ENCODE measurements at regions not wholly inside any gene's neighbourhood (a gene's known extent, or its start where the extent isn't known, plus 50 kb on each side); places are given as distances from the start of the nearest gene placed in this dataset.

DNA sequence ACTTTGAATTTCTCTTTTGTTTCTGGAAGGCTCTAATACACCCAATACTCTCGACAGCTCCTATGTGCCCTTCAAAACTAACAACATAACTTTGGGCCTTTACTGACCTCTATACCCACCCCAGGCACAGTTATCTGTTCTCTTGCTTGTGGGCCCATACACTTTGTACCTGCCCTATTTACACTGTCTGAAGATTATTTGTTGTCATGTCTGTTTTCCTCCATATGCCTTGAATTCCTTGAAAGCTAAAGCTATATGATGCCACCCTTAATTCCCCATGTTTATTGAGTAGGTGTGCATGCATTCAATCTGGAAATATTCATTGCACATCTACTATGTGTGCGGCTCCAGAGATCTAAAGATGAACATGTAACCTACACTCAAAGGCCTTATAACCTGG lies 267.6 kb downstream of the PLPP3 start:
- Mint-ChIP-seq H3K27ac (no peak overlapping the region), H3K36me3 (no peaks in the 10 kb centered on the region), H3K4me1 (no peaks in the 10 kb centered on the region), H3K9me3 (no peaks in the 10 kb centered on the region), H3K27me3 (no peaks in the 10 kb centered on the region), H3K4me3 (no peak overlapping the region)
- CTCF ChIA-PET, result no interaction called here
- no peak for DNase-seq

DNA sequence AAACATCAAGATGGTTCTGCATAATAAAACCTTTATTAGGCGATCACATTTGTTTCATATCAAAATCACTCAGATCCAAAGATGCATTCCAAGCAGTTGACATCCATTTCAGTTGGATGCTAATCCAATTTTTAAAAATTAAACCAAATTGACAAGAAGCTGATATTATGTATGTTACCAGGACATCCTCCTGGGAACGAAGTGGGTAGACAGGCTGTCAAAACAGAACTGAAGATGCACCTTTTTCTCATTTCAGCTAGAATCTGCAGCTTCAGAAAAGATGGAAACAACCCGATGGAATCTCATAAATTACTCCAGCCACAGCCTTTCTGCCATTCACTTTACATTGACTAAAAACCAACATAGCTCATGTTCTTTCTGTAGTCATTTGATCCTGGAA lies 268.4 kb downstream of the PLPP3 start:
- DNase-seq, result no peak
- no peak overlapping the region for H3K4me3 Mint-ChIP-seq
- CTCF ChIA-PET, result no interaction called here
- H3K4me1 Mint-ChIP-seq, result no peaks in the 10 kb centered on the region
- H3K27me3 Mint-ChIP-seq, result no peaks in the 10 kb centered on the region
- H3K36me3 Mint-ChIP-seq, result no peaks in the 10 kb centered on the region
- no peak overlapping the region for H3K27ac Mint-ChIP-seq
- no peaks in the 10 kb centered on the region for H3K9me3 Mint-ChIP-seq

DNA sequence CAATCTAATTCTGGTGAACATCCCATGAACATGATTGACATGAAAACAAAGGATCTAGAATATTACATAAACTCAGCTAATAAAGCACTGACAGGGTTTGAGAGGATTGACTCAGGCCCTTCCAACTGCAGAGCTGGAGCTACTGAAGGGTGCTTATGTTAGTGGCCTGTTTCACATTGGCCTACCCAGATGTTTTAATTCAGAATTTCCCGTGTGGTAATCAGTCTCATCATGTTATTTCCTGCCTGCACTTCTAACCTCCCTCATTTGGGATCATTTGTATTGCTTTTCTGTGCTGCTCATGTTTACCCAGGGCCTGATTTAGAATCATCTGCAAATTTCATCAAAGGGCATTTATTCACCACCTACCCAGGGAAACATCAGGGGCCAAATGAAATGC lies 270.3 kb downstream of the PLPP3 start:
- H3K27me3 Mint-ChIP-seq, result no peaks in the 10 kb centered on the region
- CTCF ChIA-PET, result no interaction called here
- DNase-seq, result no peak

DNA sequence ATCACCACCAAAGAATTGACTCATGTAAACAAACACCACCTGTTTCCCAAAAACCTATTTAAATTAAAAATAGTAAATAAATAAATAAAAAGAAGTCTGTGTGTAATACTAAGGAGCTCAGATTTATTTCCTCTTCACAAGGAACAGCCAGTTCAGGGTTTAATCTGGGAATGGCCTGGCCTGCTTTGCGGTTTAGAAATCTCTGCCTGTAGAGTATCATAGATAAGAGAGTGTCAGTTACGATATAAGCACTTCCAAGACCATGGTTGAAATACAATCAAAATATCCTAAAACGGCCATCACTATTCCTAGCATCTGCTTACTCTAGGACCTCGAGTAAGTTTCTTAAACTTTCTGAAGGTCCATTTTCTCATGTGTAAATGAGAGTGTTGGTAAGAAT lies 274.4 kb downstream of the PLPP3 start:
- H3K9me3 Mint-ChIP-seq, result no peaks in the 10 kb centered on the region
- H3K4me1 Mint-ChIP-seq, result no peaks in the 10 kb centered on the region
- H3K27ac Mint-ChIP-seq, result no peak overlapping the region
- CTCF ChIA-PET, result no interaction called here
- H3K27me3 Mint-ChIP-seq, result no peaks in the 10 kb centered on the region
- H3K4me3 Mint-ChIP-seq, result no peak overlapping the region
- no peaks in the 10 kb centered on the region for H3K36me3 Mint-ChIP-seq
- no peak for DNase-seq

More for the DNA sequence above, 270.3 kb downstream of the PLPP3 start:
- no peak overlapping the region for H3K4me3 Mint-ChIP-seq
- H3K27ac Mint-ChIP-seq, result no peak overlapping the region
- H3K9me3 Mint-ChIP-seq, result no peaks in the 10 kb centered on the region
- no peaks in the 10 kb centered on the region for H3K36me3 Mint-ChIP-seq
- H3K4me1 Mint-ChIP-seq, result no peaks in the 10 kb centered on the region

DNA sequence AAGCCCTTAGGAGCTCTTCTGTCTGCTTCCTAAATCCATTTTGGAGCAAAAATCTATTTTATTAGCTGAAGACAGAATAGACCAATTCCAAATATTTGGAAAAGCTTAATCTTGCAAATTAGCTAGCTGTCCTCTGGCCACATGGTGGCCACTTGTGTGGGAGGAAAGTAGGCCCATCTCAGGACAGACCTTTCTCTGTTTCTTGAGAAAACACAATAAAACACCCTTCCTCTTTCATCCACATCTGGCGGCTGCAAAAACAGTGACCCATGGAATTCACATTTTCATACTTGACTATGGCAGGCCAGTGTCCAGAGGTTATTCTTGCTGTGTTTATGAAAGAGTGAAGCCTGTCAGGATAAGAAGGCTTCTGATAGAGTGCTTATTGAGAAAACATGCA lies 275.6 kb downstream of the PLPP3 start:
- no peak overlapping the region for H3K27ac Mint-ChIP-seq
- H3K27me3 Mint-ChIP-seq, result no peaks in the 10 kb centered on the region
- no peak overlapping the region for H3K4me3 Mint-ChIP-seq
- H3K4me1 Mint-ChIP-seq, result no peaks in the 10 kb centered on the region
- no peaks in the 10 kb centered on the region for H3K36me3 Mint-ChIP-seq
- DNase-seq, result no peak
- CTCF ChIA-PET, result no interaction called here
- H3K9me3 Mint-ChIP-seq, result no peaks in the 10 kb centered on the region

DNA sequence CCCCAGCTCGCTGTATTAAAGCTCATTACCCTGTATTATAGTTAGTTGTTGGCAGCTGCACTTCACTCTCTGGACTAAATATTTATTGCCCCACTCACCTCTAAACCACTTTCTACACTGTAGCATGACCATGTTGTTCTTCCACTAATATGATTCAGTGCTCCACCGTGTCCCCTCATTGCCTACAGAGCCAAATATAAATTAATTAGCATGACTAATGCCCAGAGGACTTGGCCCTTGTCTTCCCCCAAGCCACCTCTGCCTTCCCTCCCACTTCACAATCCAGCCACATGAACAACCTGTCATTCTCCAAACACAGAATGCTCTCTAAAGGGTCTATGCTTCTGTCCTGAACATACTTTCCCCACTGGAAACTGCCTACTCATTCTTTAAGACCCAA lies 276.5 kb downstream of the PLPP3 start:
- Mint-ChIP-seq H3K4me1 (no peaks in the 10 kb centered on the region), H3K27ac (no peak overlapping the region), H3K9me3 (no peaks in the 10 kb centered on the region), H3K27me3 (no peaks in the 10 kb centered on the region), H3K4me3 (no peak overlapping the region), H3K36me3 (no peaks in the 10 kb centered on the region)
- no peak for DNase-seq
- CTCF ChIA-PET, result no interaction called here

DNA sequence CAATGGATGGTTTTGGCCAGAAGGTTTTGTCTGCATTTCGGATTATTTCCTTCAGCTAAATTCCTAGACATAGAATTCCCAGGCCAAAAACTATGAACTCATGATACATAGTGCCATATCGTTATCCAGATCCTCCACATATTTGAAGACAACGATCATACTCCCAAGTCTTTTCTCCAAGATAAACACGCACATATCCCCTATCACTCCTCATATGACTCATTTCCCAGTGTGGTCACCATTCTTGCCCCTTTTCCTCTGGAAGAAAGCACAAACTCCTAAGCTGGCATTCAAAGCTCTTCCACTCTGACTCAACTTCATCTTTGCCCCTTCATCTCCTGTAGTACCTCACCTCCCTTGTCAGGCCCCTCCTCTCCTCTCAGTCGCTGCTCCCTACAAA lies 277.6 kb downstream of the PLPP3 start:
- DNase-seq, result no peak
- CTCF ChIA-PET, result no interaction called here

DNA sequence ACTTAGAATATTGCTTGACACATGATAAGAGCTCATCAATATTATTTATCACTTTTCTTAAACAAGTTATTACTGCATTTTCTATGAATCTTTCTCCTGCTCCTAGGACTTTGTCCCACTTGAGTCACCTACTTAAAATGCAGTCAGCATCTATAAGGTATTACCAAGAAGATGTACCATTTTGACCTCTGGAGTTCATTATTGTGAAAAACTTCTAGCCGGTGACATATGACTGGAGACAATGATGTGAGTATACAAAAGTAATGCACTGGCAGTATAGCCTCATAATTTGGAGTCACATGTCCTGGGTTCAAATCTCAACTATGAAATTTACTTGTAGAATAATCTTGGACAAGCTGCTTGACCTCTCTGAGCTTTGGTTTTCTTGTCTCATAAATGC lies 278.5 kb downstream of the PLPP3 start:
- Mint-ChIP-seq H3K4me3 (no peak overlapping the region), H3K4me1 (no peaks in the 10 kb centered on the region), H3K27me3 (no peaks in the 10 kb centered on the region), H3K36me3 (no peaks in the 10 kb centered on the region), H3K9me3 (no peaks in the 10 kb centered on the region), H3K27ac (no peak overlapping the region)
- CTCF ChIA-PET, result interaction anchor here (0.7 kb wide), 1 partner anchor 830 kb away, joined by 3 read pairs; no protein-coding TSS in a partner anchor
- DNase-seq, result no peak

More for the DNA sequence above, 277.6 kb downstream of the PLPP3 start:
- Mint-ChIP-seq H3K36me3 (no peaks in the 10 kb centered on the region), H3K9me3 (no peaks in the 10 kb centered on the region), H3K4me1 (no peaks in the 10 kb centered on the region), H3K27me3 (no peaks in the 10 kb centered on the region), H3K4me3 (no peak overlapping the region), H3K27ac (no peak overlapping the region)

DNA sequence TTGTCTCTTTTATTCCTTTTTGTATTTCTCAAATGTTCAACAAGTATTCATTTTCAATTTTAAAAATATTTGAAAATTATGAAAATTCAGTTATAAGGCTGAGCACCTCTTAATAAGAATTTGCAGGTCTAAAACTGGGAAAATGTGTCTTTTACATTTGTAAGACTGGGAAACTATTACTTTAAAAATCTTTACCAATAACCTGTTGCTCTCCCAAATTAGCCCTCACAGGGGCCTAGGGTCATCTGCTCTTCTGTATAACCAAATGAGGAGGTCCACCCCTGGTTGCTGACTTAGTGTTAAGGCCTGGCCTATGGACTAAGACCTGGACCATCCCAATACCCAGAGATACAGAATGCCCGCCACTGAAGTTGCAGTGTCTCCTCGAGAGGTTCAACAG lies 280.5 kb downstream of the PLPP3 start:
- Mint-ChIP-seq H3K4me3 (no peak overlapping the region), H3K27me3 (no peaks in the 10 kb centered on the region), H3K27ac (no peak overlapping the region), H3K9me3 (no peaks in the 10 kb centered on the region), H3K36me3 (no peaks in the 10 kb centered on the region), H3K4me1 (no peaks in the 10 kb centered on the region)
- no peak for DNase-seq
- CTCF ChIA-PET, result no interaction called here

DNA sequence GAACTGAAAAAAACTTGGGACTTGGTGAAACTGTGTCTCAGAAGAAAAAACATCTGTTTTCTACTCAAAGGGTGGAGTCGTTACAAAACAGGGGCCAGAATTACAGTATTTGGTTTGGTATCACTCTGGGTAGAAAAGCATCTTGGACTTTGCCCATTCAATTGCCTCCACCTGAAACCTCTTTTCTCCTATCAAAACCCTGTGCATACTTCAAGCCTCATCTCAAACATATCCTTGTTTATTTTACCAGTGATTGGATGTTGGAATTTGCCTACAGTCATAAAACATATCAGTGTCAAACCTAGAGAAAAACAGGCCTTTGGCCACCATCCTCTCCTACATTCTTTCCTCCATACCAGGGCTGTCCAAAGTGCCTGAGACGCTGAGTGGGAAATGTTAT lies 281.5 kb downstream of the PLPP3 start:
- no peak overlapping the region for H3K4me3 Mint-ChIP-seq
- H3K4me1 Mint-ChIP-seq, result no peaks in the 10 kb centered on the region
- DNase-seq, result no peak
- CTCF ChIA-PET, result no interaction called here
- no peaks in the 10 kb centered on the region for H3K9me3 Mint-ChIP-seq
- H3K27me3 Mint-ChIP-seq, result no peaks in the 10 kb centered on the region
- H3K36me3 Mint-ChIP-seq, result no peaks in the 10 kb centered on the region
- H3K27ac Mint-ChIP-seq, result no peak overlapping the region

DNA sequence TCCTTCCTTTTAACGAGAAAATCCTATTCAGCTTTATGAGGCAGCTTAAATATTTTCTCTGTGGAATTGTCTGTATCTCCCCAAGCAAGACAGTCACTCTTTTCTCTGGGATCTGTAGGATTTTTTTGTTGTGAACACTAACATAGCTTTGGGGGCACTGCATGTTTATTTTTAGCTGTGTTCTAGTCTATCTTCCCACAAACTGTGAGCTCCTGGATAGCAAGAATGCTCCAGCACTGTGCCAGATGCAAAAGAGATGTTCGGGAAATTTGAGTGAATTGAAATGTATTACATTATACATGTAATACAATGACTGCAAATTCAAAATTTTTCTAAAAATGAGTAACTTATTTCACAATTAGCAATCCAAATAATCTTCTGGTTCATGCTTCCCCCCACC lies 282.2 kb downstream of the PLPP3 start:
- H3K36me3 Mint-ChIP-seq, result no peaks in the 10 kb centered on the region
- no peaks in the 10 kb centered on the region for H3K27me3 Mint-ChIP-seq

DNA sequence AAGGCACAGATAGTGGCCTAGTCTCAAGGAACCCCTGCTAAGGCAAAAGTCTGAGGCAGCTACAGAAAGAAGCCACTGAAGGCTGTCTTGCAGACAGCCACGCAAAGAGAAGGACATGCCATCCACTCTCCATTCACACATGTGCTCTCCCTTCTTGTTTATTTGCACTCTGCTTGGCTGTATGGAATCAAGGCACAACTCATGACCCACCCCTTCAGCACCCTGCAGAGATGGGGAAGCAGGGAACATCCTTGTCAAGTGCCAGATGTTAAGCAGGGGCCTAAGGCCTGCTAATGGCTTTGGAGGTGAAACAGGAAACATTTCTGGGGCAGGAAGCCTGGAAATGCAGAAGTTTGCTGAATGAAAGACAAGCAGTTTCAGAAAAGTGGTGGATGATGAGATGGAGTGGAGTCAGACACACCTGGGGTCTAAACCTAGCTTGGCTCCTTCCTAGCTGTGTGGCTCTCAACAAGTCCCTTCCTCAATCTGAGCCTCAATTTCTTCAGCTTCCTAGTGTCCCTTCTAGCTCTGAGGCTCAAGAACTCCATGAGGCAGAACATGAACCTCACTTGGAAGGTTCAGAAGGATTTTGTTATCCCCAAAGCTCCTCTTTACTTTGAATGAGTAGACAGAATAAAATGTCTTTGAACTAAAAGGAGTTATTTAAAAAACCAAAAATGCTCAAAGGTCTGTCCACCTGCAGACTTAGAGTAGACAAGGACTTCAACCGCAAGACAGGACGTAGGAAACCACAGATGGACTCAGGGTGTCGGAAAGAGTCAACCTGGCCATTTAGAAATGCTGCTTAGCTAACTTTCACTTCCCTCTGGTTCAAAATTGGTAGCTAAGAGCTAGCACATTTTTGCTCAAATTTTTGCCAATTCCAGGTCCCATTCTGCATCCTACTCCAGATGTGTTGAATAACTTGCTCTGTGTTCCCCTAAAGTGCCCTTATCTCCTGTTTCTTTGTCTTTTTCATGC lies 283.1 kb downstream of the PLPP3 start:
- Mint-ChIP-seq H3K36me3 (no peaks in the 10 kb centered on the region), H3K4me3 (no peak overlapping the region), H3K4me1 (no peaks in the 10 kb centered on the region), H3K9me3 (no peaks in the 10 kb centered on the region), H3K27me3 (no peaks in the 10 kb centered on the region), H3K27ac (no peak overlapping the region)
- no peak for DNase-seq
- CTCF ChIA-PET, result no interaction called here

More for the DNA sequence above, 282.2 kb downstream of the PLPP3 start:
- CTCF ChIA-PET, result no interaction called here
- H3K4me3 Mint-ChIP-seq, result no peak overlapping the region
- no peaks in the 10 kb centered on the region for H3K9me3 Mint-ChIP-seq
- no peak overlapping the region for H3K27ac Mint-ChIP-seq
- no peak for DNase-seq
- H3K4me1 Mint-ChIP-seq, result no peaks in the 10 kb centered on the region

DNA sequence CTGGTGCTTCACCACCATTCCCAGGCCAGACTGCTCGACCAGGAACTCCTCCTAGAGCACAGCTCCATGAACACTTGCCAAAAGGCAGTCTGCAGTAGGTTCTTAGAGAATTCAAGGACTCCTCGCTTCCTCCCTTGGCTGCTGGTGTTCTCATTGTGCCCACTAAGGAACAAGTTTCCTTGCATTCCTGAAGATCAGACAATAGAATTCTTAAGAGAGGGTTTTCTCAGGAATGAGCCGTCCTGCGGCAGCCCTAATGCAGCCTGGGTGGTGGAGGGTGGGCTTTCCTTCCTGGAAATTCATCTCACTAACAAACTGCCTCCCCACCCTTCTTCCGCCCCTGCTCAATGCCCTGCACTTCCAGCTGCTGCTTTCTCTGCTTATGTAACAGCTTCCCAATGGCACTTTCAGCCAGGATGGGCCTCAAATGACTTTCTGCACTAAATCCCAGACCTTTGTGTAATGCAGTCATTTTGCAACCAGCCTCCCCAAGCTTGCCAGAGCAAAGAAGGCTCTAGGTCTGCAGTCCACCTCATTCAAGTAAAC lies 287.9 kb downstream of the PLPP3 start:
- no peak overlapping the region for H3K4me3 Mint-ChIP-seq
- no peaks in the 10 kb centered on the region for H3K9me3 Mint-ChIP-seq
- H3K4me1 Mint-ChIP-seq, result no peaks in the 10 kb centered on the region
- CTCF ChIA-PET, result no interaction called here
- no peak overlapping the region for H3K27ac Mint-ChIP-seq
- DNase-seq, result no peak
- H3K36me3 Mint-ChIP-seq, result no peaks in the 10 kb centered on the region
- no peaks in the 10 kb centered on the region for H3K27me3 Mint-ChIP-seq

DNA sequence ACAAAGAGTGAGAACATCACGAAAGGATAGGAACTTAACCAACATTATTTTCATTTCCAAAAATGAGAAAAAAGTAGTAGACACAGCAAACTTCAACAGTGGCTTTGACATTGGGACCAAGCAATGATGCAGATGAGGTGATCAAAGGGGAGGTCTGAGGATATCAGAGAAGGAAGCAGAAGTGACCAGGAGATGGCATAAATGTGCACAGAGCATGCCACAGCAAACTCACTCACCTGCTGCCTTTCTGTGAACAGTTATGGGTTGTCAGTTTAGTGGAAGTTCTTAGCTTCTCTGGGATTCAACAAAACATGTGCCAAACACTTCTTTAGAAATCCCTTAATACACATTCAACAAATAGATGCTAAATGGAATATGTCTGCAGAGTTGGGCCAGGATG lies 290.1 kb downstream of the PLPP3 start:
- H3K9me3 Mint-ChIP-seq, result no peaks in the 10 kb centered on the region
- no peaks in the 10 kb centered on the region for H3K4me1 Mint-ChIP-seq
- no peak overlapping the region for H3K27ac Mint-ChIP-seq
- H3K27me3 Mint-ChIP-seq, result no peaks in the 10 kb centered on the region
- CTCF ChIA-PET, result no interaction called here
- no peak for DNase-seq
- no peak overlapping the region for H3K4me3 Mint-ChIP-seq
- H3K36me3 Mint-ChIP-seq, result no peaks in the 10 kb centered on the region

DNA sequence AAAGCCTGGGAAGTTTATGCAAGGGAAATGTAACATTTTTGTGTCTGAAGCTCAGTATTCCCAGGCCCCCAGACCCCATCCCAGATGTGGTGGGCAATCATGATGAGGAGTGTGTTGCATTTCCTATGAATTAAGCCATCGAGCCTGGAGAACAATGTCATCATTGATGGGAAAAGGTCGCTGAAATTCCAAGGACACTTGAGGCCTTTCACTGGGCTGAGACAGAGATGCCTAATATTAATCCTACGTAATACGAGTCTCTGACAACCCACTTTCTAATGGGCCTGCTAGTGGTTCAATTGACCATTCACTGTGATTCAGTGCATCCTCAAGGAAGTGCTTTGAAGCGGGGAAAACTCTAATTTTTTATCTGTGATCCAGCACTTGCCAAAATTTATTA lies 291.6 kb downstream of the PLPP3 start:
- Mint-ChIP-seq H3K36me3 (no peaks in the 10 kb centered on the region), H3K9me3 (no peaks in the 10 kb centered on the region), H3K4me3 (no peak overlapping the region), H3K27ac (no peak overlapping the region), H3K4me1 (no peaks in the 10 kb centered on the region), H3K27me3 (no peaks in the 10 kb centered on the region)
- CTCF ChIA-PET, result no interaction called here
- DNase-seq, result no peak
